ENCODE measurements at regions not wholly inside any gene's neighbourhood (a gene's known extent, or its start where the extent isn't known, plus 50 kb on each side); places are given as distances from the start of the nearest gene placed in this dataset.

DNA sequence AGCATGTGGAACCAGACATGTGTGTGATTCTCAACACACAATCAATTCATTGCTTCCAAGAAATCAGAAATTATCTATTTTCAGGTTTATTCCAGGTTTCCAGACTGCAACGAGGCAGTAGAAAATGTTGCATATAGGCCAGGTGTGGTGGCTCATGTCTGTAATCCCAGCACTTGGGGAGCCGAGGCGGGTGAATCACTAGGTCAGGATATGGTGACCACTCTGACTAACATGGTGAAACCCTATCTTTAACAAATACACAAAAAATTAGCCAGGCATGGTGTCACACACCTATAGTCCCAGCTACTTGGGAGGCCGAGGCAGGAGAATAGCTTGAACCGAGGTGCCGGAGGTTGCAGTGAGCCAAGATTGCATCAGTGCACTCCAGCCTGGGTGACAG lies 1289.9 kb downstream of the NLGN4Y start:
- TF ChIP-seq, protein P1, sequence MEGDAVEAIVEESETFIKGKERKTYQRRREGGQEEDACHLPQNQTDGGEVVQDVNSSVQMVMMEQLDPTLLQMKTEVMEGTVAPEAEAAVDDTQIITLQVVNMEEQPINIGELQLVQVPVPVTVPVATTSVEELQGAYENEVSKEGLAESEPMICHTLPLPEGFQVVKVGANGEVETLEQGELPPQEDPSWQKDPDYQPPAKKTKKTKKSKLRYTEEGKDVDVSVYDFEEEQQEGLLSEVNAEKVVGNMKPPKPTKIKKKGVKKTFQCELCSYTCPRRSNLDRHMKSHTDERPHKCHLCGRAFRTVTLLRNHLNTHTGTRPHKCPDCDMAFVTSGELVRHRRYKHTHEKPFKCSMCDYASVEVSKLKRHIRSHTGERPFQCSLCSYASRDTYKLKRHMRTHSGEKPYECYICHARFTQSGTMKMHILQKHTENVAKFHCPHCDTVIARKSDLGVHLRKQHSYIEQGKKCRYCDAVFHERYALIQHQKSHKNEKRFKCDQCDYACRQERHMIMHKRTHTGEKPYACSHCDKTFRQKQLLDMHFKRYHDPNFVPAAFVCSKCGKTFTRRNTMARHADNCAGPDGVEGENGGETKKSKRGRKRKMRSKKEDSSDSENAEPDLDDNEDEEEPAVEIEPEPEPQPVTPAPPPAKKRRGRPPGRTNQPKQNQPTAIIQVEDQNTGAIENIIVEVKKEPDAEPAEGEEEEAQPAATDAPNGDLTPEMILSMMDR (IDR thresholded peaks at IDR 0.05; ENCODE audit: control extremely low read depth, extremely low read depth, low read depth, missing control alignments) = no peak
- DNase-seq (ENCODE audit: extremely low spot score) = no peak
- POLR2A ChIA-PET = no interaction called here
- CTCF ChIA-PET = no interaction called here
